K562 (cell line): ENCODE measurements at regions not wholly inside any gene's neighbourhood (a gene's known extent, or its start where the extent isn't known, plus 50 kb on each side); places are given as distances from the start of the nearest gene placed in this dataset.

Source experiments
- ADNP ChIP-seq: fragments of 200-800 bp; sonication (Bioruptor generic); IDR thresholded peaks from 2 replicates; pipeline ENCODE4 v1.6.1; 2016; ENCODE audit warnings: missing genetic modification characterization, missing compliant biosample characterization
- CREB1 ChIP-seq, 2 experiments: sonication (generic) in 1 of 2; formaldehyde crosslinking in 1 of 2; IDR thresholded peaks; 2 replicates each; pipeline versions ENCODE4 v1.6.1 to v1.8.0; 2012 to 2022; ENCODE audit warnings: inconsistent platforms in 1 of 2, mild to moderate bottlenecking in 1 of 2, missing genetic modification reagents in 1 of 2, moderate library complexity in 1 of 2
- ERF ChIP-seq: fragments of 450-650 bp; formaldehyde crosslinking; IDR thresholded peaks from 2 replicates; pipeline ENCODE4 v1.4.0; 2020; ENCODE audit warnings: mild to moderate bottlenecking, mixed read lengths
- MYBL2 ChIP-seq, 2 experiments: fragments of 450-650 bp in 1 of 2; sonication (generic) in 1 of 2; formaldehyde crosslinking in 1 of 2; IDR thresholded peaks; 2 replicates each; pipeline versions ENCODE4 v1.6.1 to v1.8.1; 2017 to 2022; ENCODE audit warnings: borderline replicate concordance in 1 of 2, inconsistent platforms in 1 of 2, low read depth in 1 of 2, mild to moderate bottlenecking in 1 of 2, missing genetic modification reagents in 1 of 2, moderate library complexity in 1 of 2
- NFXL1 ChIP-seq: fragments of 450-650 bp; formaldehyde crosslinking; IDR thresholded peaks from 2 replicates; pipeline ENCODE4 v1.4.0; 2021; ENCODE audit warnings: mild to moderate bottlenecking
- NRF1 ChIP-seq, 2 experiments: fragments of 450-650 bp; IDR thresholded peaks in 1 of 2; conservative IDR thresholded peaks in 1 of 2; 2 replicates each; pipeline ENCODE4 v1.6.1; 2014; ENCODE audit warnings: mild to moderate bottlenecking in 2 of 2
- SREBF2 ChIP-seq: sonication (generic); formaldehyde crosslinking; IDR thresholded peaks from 2 replicates; pipeline ENCODE4 v1.4.0; 2020; ENCODE audit warnings: mild to moderate bottlenecking, missing genetic modification reagents
- TRIM28 ChIP-seq: fragments of 450-650 bp; IDR thresholded peaks from 2 replicates; pipeline ENCODE4 v1.6.1; 2017
- ZFP36 ChIP-seq: fragments of 150-350 bp; IDR thresholded peaks from 2 replicates; pipeline ENCODE4 v1.6.1; 2018; ENCODE audit warnings: low read length, low read depth; ENCODE audit not compliant: partially characterized antibody
- TF ChIP-seq, protein P1 (sequence below): fragments of 250-450 bp; sonication (Bioruptor Pico); IDR thresholded peaks from 2 replicates; pipeline ENCODE4 v1.4.0; 2020; ENCODE audit warnings: borderline replicate concordance
- TF ChIP-seq, protein P2 (sequence below): sonication (generic); formaldehyde crosslinking; IDR thresholded peaks from 2 replicates; pipeline ENCODE4 v1.9.0; 2022; ENCODE audit warnings: mild to moderate bottlenecking, missing genetic modification reagents
- TF ChIP-seq, protein P3 (sequence below): fragments of 450-650 bp; conservative IDR thresholded peaks from 2 replicates; pipeline ENCODE4 v1.6.1; 2016; ENCODE audit warnings: missing genetic modification characterization, low read depth, mild to moderate bottlenecking, missing compliant biosample characterization, moderate library complexity

DNA sequence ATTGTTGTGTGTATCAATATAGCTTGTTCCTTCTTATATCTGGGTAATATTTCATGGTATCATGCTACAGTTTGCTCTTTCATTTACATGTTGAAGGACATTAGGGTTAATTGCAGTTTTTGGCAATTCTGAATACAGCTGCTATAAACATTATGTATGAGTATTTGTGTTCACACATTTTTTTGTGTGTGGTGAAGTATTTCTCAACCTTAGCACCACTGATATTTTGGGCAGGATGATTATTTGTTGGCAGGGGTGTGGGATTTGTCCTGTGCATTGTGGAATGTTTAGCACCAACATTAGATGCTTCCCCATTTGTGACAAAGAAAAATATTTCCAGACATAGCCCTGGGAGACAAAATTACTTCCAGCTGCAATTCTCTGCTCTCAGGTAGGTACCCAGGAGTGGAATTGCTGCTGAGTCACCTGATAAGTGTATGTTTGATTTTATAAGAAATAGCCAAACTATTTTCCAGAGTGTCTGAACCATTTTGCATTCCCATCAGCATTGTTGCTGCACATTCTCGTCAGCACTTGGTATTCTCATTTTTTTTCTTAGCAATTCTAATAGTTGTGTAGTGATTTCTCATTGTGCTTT lies 128.2 kb downstream of the SNX19 start:
- TF ChIP-seq, protein P1, sequence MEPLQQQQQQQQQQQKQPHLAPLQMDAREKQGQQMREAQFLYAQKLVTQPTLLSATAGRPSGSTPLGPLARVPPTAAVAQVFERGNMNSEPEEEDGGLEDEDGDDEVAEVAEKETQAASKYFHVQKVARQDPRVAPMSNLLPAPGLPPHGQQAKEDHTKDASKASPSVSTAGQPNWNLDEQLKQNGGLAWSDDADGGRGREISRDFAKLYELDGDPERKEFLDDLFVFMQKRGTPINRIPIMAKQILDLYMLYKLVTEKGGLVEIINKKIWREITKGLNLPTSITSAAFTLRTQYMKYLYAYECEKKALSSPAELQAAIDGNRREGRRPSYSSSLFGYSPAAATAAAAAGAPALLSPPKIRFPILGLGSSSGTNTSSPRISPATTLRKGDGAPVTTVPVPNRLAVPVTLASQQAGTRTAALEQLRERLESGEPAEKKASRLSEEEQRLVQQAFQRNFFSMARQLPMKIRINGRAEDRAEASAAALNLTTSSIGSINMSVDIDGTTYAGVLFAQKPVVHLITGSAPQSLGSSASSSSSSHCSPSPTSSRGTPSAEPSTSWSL (CRISPR knock-in tag), result no peak
- TF ChIP-seq NRF1 (conservative IDR thresholded peaks at IDR 0.05 in 1 of 2, IDR thresholded peaks at IDR 0.05 in 1 of 2), result no peak
- no peak for TF ChIP-seq ZFP36
- no peak for TF ChIP-seq NFXL1 (CRISPR knock-in tag)
- TF ChIP-seq SREBF2, result no peak
- no peak for TF ChIP-seq CREB1 (IDR thresholded peaks at IDR 0.05)
- no peak for TF ChIP-seq CREB1 (CRISPR knock-in tag; IDR thresholded peaks at IDR 0.05)
- TF ChIP-seq TRIM28, result no peak
- TF ChIP-seq, protein P2, sequence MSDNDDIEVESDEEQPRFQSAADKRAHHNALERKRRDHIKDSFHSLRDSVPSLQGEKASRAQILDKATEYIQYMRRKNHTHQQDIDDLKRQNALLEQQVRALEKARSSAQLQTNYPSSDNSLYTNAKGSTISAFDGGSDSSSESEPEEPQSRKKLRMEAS (CRISPR knock-in tag), result no peak
- TF ChIP-seq ERF (CRISPR knock-in tag), result no peak
- TF ChIP-seq ADNP (tag), result no peak
- TF ChIP-seq, protein P3, sequence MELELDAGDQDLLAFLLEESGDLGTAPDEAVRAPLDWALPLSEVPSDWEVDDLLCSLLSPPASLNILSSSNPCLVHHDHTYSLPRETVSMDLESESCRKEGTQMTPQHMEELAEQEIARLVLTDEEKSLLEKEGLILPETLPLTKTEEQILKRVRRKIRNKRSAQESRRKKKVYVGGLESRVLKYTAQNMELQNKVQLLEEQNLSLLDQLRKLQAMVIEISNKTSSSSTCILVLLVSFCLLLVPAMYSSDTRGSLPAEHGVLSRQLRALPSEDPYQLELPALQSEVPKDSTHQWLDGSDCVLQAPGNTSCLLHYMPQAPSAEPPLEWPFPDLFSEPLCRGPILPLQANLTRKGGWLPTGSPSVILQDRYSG (tag), result no peak
- no peak for TF ChIP-seq MYBL2 (IDR thresholded peaks at IDR 0.05; ENCODE audit: low read depth)
- no peak for TF ChIP-seq MYBL2 (CRISPR knock-in tag; IDR thresholded peaks at IDR 0.05; ENCODE audit: borderline replicate concordance)
